ENCODE measurements at regions not wholly inside any gene's neighbourhood (a gene's known extent, or its start where the extent isn't known, plus 50 kb on each side); places are given as distances from the start of the nearest gene placed in this dataset.

- Histone ChIP-seq H4K20me1 (ENCODE audit: insufficient read depth) (no peaks in the 10 kb centered on the region), H3K9ac (ENCODE audit: low read length) (no peak overlapping the region), H3K27ac (ENCODE audit: low read length) (no peak overlapping the region), H3K79me2 (replicated peaks; ENCODE audit: insufficient read depth, low read length) (no peaks in the 10 kb centered on the region), H3K9me2 (ENCODE audit: insufficient read depth, low read length) (no peaks in the 10 kb centered on the region), H3F3A (ENCODE audit: insufficient read depth, low read length, poor library complexity, severe bottlenecking) (no peaks in the 10 kb centered on the region), H3K36me3 (ENCODE audit: insufficient read depth, low read length) (no peaks in the 10 kb centered on the region), H3K4me2 (ENCODE audit: low read length) (no peak overlapping the region), H2AFZ (ENCODE audit: low read depth, low read length) (no peak overlapping the region), H3K9me3 (ENCODE audit: low read length) (no peaks in the 10 kb centered on the region), H3K4me3 (ENCODE audit: low read length) (no peak overlapping the region), H3K27me3 (ENCODE audit: insufficient read depth, low read depth, low read length) (no peaks in the 10 kb centered on the region)
- TF ChIP-seq EZH2 (IDR thresholded peaks at IDR 0.05; ENCODE audit: borderline replicate concordance, insufficient read depth, low read length, poor library complexity, severe bottlenecking) (no peak), RAD21 (conservative IDR thresholded peaks at IDR 0.05) (no peak), TAF1 (IDR thresholded peaks at IDR 0.05; ENCODE audit: low read depth) (no peak), SMC3 (conservative IDR thresholded peaks at IDR 0.05; ENCODE audit: poor library complexity) (no peak), CTCF (IDR thresholded peaks at IDR 0.05; ENCODE audit: poor library complexity, severe bottlenecking) (no peak), REST (IDR thresholded peaks at IDR 0.05; ENCODE audit: borderline replicate concordance) (no peak), POLR2AphosphoS5 (IDR thresholded peaks at IDR 0.05) (no peak), MXI1 (conservative IDR thresholded peaks at IDR 0.05; ENCODE audit: poor library complexity, severe bottlenecking) (no peak), EP300 (conservative IDR thresholded peaks at IDR 0.05; ENCODE audit: poor library complexity, severe bottlenecking) (no peak)
These were observed 166.9 kb upstream of the KLF3 start for GRCh38 chr4:38497121-38497520.

DNA sequence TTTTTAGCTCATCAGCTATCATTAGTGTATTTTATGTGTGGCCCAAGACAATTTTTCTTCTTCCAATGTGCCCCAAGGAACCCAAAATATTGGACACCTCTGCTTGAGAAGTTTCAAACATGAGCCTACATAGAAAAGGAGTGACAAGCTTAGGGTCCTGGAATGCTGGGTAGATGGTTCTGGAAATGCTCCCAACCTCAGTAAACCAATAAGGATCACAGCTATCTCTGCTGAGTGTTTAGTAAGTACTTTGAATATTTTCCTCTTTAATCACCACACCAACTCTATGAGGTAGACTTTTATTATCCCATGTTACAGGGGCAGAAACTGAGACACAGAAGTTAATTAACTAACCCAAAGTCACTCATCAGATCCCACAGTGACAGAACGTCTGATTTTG lies 164.9 kb upstream of the KLF3 start:
- H2AFZ ChIP-seq (ENCODE audit: low read depth, low read length): no peak overlapping the region
- H4K20me1 ChIP-seq (ENCODE audit: insufficient read depth): no peaks in the 10 kb centered on the region
- no peaks in the 10 kb centered on the region for H3F3A ChIP-seq (ENCODE audit: insufficient read depth, low read length, poor library complexity, severe bottlenecking)
- no peaks in the 10 kb centered on the region for H3K79me2 ChIP-seq (replicated peaks; ENCODE audit: insufficient read depth, low read length)
- H3K4me3 ChIP-seq (ENCODE audit: low read length): no peak overlapping the region
- no peaks in the 10 kb centered on the region for H3K9me3 ChIP-seq (ENCODE audit: low read length)
- no peak for TF ChIP-seq RAD21 (conservative IDR thresholded peaks at IDR 0.05)
- no peak for TF ChIP-seq CTCF (IDR thresholded peaks at IDR 0.05; ENCODE audit: poor library complexity, severe bottlenecking)
- no peak for TF ChIP-seq POLR2AphosphoS5 (IDR thresholded peaks at IDR 0.05)
- TF ChIP-seq REST (IDR thresholded peaks at IDR 0.05; ENCODE audit: borderline replicate concordance): no peak
- no peak for TF ChIP-seq TAF1 (IDR thresholded peaks at IDR 0.05; ENCODE audit: low read depth)
- H3K9ac ChIP-seq (ENCODE audit: low read length): no peak overlapping the region
- H3K27ac ChIP-seq (ENCODE audit: low read length): no peak overlapping the region
- no peaks in the 10 kb centered on the region for H3K36me3 ChIP-seq (ENCODE audit: insufficient read depth, low read length)
- H3K27me3 ChIP-seq (ENCODE audit: insufficient read depth, low read depth, low read length): no peaks in the 10 kb centered on the region
- no peak overlapping the region for H3K4me2 ChIP-seq (ENCODE audit: low read length)
- H3K9me2 ChIP-seq (ENCODE audit: insufficient read depth, low read length): no peaks in the 10 kb centered on the region
